ENCODE measurements at regions not wholly inside any gene's neighbourhood (a gene's known extent, or its start where the extent isn't known, plus 50 kb on each side); places are given as distances from the start of the nearest gene placed in this dataset.
"Not testable (repeated sequence)": the region's sequence is repeated elsewhere in the genome, so short reads cannot be mapped to it uniquely, and the experiment has no call there.

DNA sequence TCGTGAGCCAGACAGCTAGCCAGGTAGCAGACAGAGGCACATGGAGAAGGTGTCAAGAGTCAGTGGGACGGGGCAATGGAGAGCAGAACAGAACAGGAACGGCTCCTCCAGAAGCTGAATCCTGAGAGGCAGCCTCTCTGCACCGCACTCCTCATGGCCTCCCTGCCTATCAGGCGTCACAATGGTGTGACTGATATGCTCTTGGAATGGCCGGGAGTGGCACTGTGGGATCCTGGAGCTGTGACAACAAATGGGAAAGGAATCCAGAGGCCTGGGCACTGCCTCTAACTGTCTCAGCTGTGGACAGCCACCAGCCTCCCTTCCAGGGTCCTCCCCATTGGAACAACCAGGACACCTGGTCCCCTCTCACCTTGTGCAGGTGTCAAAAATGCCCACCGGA, 89.1 kb upstream of the ID2 start:
- no peak for DNase-seq

DNA sequence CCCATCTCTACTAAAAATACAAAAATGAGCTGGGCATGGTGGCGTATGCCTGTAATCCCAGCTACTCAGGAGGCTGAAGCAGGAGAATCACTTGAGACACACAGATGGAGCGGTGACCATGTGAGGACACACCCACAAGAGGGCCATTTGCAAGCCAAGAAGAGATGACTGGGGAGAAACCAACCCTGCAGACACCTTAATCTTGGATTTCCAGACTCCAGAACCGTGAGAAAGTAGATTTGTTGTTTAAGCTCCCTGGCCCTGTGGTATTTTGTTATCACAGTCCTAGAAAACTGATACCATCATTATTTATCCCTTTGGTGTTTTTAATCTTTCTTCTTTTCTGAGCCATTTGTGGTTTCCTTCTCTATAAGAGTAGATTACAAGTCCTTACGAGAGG, 88.6 kb upstream of the ID2 start:
- DNase-seq: no peak

DNA sequence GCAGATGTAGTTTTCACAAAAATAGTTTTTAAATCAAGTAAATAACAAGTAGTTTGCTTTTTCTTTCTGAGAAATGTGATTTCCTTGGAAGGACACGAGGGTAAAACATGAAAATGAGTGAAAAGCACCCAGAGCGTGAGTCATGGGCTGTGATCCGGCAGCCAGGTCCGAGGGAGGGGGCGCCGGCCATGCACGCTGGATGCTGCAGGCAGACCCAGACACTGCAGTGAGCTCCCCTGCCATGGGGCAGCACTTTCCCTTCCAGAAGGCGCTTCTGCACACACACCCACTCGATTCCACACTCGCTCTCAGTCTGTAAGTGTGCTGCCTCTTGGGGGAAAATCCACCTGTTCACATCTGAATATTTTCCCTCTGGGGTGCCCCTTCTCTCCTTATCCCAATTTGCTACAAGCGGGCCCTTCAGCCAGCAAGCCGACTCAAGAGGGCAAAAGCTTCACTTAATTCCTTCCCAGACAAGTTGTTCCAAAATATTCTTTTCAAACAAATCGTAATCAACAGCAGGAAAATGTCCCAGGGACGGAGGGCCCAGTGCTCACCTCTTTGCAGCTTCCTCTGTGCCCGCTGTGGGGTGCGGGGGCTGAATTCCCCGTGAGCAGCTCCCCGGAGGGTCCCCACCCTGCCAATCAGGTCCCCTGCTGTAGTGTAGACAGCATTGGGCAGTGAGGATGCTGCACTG, 87.0 kb upstream of the ID2 start:
- no peak for DNase-seq

GRCh38 chr2:8595428-8595805, 86.4 kb upstream of the ID2 start:
- DNase-seq: no peak

DNA sequence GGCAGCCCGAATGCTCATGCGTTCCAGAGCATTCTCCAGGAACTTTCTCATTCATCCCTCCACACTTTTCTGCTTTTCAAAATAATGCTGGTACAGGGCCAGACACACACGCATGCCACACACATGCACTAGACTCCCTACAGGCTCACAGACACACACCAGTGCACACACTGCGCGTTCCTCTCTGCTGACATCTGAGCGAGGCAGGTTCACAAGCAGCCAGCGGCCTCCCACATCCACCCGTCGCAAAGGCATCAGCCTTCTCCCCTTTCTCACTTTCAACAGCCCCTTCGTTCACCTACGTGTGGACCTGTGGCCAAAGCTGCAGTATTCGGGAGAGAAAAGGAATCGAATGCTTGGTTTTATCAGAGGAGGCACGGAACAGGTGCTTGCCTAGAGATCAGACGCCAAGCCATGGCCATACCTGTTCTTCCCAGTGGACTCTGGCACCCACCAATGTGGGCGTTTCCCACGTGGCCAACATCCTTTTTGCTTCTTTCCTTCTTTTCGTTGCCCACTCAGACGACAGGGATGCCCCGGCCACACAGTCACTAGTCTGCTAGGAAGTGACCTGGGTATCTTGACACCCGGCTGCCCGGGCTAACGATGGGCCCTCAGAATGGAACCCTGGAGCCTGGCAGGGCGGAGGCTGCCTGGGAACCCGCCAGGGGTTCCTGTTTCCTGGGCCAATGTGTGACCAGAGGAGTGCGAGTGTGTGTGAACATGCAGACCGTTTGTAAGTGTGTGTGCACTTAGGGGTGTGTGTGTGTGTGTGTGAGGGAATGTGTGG, 85.8 kb upstream of the ID2 start:
- DNase-seq: peak; percentile 34

DNA sequence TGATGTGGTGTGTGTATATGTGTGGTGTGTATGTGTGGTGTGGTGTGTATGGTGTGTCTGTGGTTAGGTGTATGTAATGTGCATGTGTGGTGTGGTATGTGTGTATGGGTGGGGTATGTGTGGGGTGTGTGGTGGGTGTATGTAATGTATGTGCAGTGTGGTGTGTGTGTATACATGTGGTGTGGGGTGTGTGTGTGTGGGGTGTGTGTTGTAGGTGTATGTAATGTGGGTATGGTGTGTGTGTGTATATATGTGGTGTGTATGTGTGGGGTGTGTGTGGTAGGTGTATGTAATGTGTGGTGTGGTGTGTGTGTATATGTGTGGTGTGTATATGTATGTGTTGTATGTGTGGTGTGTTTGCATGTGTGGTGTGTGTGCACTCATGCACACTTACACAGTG, 84.8 kb upstream of the ID2 start:
- DNase-seq: no peak

GRCh38 chr2:8597559-8598225, 84.2 kb upstream of the ID2 start:
- no peak for DNase-seq

DNA sequence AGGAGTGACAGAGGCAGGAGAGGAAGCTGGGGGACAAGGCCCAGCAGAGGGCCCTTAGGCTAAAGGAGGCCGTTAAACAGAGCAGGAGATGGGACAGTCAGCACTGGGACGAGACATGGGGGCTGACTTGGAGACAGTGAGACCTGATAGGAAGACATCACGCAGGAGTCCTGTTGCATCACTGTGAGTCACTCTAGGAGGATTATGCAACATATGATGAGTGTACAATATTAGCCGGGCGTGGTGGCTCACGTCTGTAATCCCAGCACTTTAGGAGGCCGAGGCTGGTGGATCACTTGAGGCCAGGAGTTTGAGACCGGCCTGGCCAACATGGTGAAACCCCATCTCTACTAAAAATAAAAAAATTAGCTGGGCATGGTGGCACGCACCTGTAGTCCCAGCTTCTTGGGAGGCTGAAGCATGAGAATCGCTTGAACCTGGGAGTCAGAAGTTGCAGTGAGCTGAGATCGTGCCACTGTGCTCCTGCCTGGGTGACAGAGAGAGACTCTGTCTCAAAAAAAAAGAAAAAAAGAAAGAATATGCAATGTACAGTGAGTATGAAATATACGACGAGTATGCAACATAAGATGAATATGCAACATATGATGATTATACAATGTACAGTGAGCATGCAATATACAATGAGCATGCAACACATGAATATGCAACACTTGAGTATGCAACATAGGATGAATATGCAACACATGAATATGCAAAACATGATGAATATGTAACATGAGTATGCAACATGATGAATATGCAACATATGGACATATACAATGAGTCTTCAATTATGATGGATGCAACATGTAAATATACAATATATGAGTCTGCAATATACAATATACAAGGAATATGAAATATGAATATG, 83.3 kb upstream of the ID2 start:
- DNase-seq: peak; percentile 9

- DNase-seq: no peak
These were observed 82.2 kb upstream of the ID2 start for GRCh38 chr2:8599421-8600242.

GRCh38 chr2:8600456-8600855, 81.4 kb upstream of the ID2 start:
- no peak for DNase-seq

DNA sequence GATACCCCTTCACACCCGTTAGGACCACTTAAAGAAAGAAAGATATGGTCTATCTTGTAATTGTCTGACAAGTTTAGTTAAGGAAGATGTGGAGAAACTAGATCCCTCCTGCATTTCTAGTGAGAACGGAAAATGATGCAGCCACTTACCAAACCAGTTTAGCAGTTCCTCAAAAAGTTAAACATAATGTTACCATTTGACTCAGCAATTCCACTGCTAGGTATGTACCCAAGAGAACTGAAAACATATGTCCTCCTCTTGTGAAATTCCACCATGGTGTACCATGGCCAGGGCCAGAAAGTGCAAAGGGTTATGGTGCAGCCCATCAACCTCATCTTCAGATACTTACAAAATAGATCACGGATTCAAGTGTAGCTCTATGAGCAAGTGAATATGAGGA, 79.0 kb upstream of the ID2 start:
- no peak for DNase-seq

GRCh38 chr2:8603356-8603755, 78.5 kb upstream of the ID2 start:
- DNase-seq: not testable (repeated sequence)

- DNase-seq: no peak
These were observed 77.6 kb upstream of the ID2 start for GRCh38 chr2:8604262-8604661.

DNA sequence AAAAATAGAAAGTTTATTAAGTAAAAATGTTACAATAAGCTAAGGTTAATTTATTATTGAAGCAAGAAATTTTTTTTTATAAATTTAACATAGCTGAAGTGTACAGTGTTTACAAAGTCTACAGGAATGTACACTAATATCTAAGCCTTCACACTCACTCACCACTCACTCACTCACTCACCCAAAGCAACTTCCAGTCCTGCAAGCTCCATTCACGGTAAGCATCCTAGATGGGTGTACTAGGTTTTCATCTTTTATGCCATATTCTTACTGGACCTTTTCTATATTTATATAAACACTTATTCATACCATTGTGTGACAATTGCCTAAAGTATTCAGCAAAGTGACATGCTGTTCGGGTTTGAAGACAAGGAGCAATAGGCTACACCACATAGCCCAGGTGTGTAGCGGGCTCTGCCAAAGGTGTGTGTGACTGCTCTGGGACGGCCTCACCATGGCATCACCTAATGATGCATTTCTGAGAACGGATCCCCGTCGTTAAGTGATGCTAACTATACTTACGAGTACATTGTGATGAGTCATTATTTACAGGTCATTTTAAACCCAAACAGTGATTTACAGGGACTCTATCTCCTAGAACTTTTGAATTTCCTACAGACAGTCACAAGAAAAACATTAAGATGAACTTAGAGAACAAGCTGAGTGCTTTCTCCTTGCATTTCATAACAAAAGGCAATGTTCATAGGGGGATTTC, 76.3 kb upstream of the ID2 start:
- DNase-seq: no peak

DNA sequence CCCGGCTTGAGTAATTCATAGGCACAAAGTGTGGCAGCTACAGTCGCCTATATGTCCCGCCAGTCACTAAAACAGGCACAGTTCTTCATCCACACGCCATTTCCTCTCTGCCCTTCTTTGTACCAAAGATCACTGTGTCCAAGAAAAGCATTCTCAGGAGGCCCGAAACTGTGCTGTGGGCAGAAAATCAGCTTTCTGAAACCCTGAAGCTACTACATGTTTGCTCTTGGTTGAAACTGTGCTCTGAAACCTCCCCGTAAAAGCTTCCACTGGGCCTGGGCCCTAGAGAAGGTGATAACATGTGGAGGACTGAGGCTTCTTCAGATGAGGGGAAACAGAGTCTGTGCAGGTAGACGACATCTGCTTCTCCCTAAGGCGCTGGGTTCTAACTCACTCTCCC, 75.6 kb upstream of the ID2 start:
- no peak for DNase-seq

DNA sequence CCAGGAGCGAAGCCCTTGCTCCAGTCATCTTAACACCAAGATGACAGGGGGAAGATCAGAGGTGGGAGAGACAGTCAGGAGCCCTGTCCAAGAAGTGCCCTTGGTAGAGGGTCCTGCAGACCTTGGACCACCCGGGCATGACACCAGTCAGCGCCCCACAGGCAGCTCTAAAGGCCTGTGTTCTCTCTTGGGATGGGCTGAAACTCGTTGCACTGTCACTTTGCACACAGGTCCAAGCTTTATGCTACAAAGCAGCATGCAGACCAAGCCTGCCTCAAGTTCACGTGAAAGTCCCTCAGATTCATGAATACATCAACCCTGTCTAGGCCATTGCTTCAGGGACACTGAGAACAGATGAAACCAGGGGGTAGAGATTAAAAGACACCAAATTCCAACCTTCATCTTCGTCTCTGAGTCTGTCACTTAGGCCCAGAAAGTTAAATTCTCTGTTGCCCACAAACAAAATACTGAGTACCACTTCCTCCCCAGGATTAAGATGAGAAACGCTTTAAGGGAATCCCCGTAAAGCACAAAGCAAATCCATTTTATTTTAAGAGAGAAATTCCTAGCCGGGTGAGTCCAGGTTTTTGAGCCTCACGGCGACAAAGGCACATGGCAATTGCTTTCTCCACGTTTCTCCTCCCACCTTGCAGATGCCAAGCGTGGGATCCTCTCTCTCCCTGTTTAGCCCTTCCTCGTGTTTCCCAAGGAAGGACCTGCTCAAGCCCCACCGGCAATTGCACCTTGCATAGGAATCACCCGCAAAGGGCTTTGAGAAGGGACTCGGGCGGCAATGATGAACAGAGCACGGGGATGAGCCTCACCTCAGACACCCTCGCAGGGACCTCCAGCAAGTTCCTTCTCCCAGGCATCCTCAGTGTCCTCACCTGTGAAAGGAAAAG, 75.0 kb upstream of the ID2 start:
- DNase-seq: no peak

DNA sequence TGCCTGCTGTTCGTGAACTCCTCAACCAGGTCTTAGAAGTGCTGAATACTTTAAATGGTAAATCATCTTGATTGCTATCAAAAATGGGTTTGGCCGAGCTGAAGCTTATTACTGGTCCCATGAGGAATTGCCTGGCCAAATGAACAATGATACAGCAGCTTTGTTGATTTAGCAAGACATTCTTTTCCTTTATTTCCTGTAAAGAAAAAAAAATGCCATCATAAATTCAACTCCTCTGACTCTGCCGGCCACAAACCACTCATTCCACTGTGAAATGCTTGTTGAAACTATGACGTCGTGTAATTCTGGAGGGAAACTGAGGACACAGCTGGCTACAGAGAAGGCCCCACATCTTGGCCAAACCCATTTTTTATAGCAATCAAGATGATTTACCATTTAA, 74.2 kb upstream of the ID2 start:
- peak; percentile 3 for DNase-seq

- no peak for DNase-seq
These were observed 73.4 kb upstream of the ID2 start for GRCh38 chr2:8608411-8608954.

DNA sequence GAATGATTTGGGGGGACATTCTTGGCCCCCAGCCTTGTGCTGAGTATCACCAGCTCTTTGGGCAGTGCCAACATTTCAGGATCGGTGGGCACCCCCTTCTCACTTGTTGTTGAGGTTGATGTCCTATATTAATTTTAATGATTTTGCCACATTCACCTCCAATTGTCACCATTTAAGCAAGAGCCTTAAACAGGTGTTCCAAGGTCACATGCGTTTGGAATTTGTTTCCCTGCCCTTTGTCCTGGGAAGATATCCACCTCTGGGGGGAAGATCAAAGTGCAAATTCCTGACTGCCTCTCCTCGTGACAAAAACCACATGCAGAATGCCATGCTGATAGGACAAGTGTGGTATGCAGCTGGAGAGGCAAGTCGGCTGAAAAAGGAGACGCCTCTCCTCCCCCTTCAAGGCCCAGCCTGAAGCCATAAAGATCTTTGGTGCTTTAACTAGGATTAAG, 72.5 kb upstream of the ID2 start:
- no peak for DNase-seq

- not testable (repeated sequence) for DNase-seq
These were observed 71.1 kb upstream of the ID2 start for GRCh38 chr2:8610775-8611174.

All from kidney glomerular epithelial cell (primary cell).